A673 (cell line): ENCODE measurements at regions not wholly inside any gene's neighbourhood (a gene's known extent, or its start where the extent isn't known, plus 50 kb on each side); places are given as distances from the start of the nearest gene placed in this dataset.
"Not testable (repeated sequence)": the region's sequence is repeated elsewhere in the genome, so short reads cannot be mapped to it uniquely, and the experiment has no call there.

ENCODE experiments used
- BruUV-seq: library from RNA; stranded (reverse); fragments of 400-500 nt; replicated peaks from 2 replicates; lab custom pipeline; 2021; lab: Mats Ljungman, UMichigan
- CTCF ChIA-PET: fragments of 300-600 bp; sonication (Branson Sonifier 250); formaldehyde crosslinking; loops from one replicate; lab custom pipeline; 2022; ENCODE audit warnings: antibody characterized with exemption; lab: Charles Lee
- POLR2A ChIA-PET: fragments of 300-600 bp; sonication (Branson Sonifier 250); formaldehyde crosslinking; loops from one replicate; lab custom pipeline; 2022; ENCODE audit warnings: antibody characterized with exemption; ENCODE audit not compliant: low non-redundant PET; lab: Charles Lee
- DNase-seq: peaks from one replicate; pipeline ENCODE4 v3.0.0-alpha.2; 2015; ENCODE audit warnings: low spot score
- H3K27ac ChIP-seq: fragments of 200-600 bp; sonication (generic); 2 replicates; pipeline ENCODE4 v1.5.1; 2016; ENCODE audit warnings: mixed run types, low read depth, mild to moderate bottlenecking, mixed read lengths, antibody characterized with exemption, low read length; ENCODE audit not compliant: poor library complexity, severe bottlenecking
- H3K27me3 ChIP-seq: fragments of 200-600 bp; sonication (generic); replicated peaks from 2 replicates; pipeline ENCODE4 v1.6.1; 2017; ENCODE audit warnings: mixed run types, low read depth, mild to moderate bottlenecking, mixed read lengths, antibody characterized with exemption, low read length; ENCODE audit not compliant: insufficient read depth, poor library complexity
- H3K36me3 ChIP-seq: fragments of 200-600 bp; sonication (generic); 2 replicates; pipeline ENCODE4 v1.6.1; 2016; ENCODE audit warnings: mixed run types, mild to moderate bottlenecking, mixed read lengths, antibody characterized with exemption, low read length; ENCODE audit not compliant: insufficient read depth, poor library complexity, severe bottlenecking
- H3K4me1 ChIP-seq: fragments of 200-600 bp; sonication (generic); 2 replicates; pipeline ENCODE4 v1.6.1; 2017; ENCODE audit warnings: mixed run types, mild to moderate bottlenecking, mixed read lengths, antibody characterized with exemption, low read length; ENCODE audit not compliant: insufficient read depth, poor library complexity, severe bottlenecking
- H3K4me3 ChIP-seq: fragments of 200-600 bp; sonication (generic); 2 replicates; pipeline ENCODE4 v1.5.1; 2016; ENCODE audit warnings: low read depth, mixed run types, mild to moderate bottlenecking, mixed read lengths, low read length; ENCODE audit not compliant: poor library complexity, severe bottlenecking
- H3K9me3 ChIP-seq: fragments of 200-600 bp; sonication (generic); 2 replicates; pipeline ENCODE4 v1.6.1; 2016; ENCODE audit warnings: mixed run types, low read depth, mild to moderate bottlenecking, mixed read lengths, antibody characterized with exemption, low read length; ENCODE audit not compliant: poor library complexity, severe bottlenecking
- CTCF ChIP-seq: fragments of 300-800, 200-600 bp; sonication (generic); conservative IDR thresholded peaks from 2 replicates; pipeline ENCODE4 v1.5.1; 2017; ENCODE audit warnings: low read depth, mild to moderate bottlenecking, antibody characterized with exemption, low read length, moderate library complexity, mixed read lengths
- EZH2 ChIP-seq: fragments of 200-600 bp; sonication (generic); IDR thresholded peaks from 2 replicates; pipeline ENCODE4 v1.6.1; 2017; ENCODE audit warnings: borderline replicate concordance, low read depth, mild to moderate bottlenecking, mixed read lengths, antibody characterized with exemption, low read length; ENCODE audit not compliant: poor library complexity, severe bottlenecking
- intact Hi-C: fragments of 100-400 bp; cut with micrococcal nuclease; formaldehyde crosslinking; loops from one replicate; pipeline ENCODE4 v1.10.0; 2022; ENCODE audit not compliant: unreplicated experiment

- TF ChIP-seq CTCF (no peak), EZH2 (no peak)
- ChIA-PET POLR2A (no interaction called here), CTCF (no interaction called here)
- Histone ChIP-seq H3K4me1 (no peaks in the 10 kb centered on the region), H3K36me3 (no peaks in the 10 kb centered on the region), H3K4me3 (no peak overlapping the region), H3K27ac (no peak overlapping the region), H3K27me3 (no peaks in the 10 kb centered on the region), H3K9me3 (no peaks in the 10 kb centered on the region)
- intact Hi-C loops, result no loop called here
- BruUV-seq, result no TSS peak
- DNase-seq, result no peak
Measured at GRCh38 chr1:195656780-195657179, 951.5 kb downstream of the KCNT2 start.

DNA sequence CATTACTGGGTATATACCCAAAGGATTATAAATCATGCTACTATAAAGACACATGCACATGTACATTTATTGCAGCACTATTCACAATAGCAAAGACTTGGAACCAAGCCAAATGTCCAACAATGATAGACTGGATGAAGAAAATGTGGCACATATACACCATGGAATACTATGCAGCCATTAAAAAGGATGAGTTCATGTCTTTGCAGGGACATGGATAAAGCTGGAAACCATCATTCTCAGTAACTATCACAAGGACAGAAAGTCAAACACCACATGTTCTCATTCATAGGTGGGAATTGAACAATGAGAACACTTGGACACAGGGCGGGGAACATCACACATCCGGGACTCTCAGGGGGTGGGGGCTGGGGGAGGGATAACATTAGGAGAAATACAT lies 959.4 kb downstream of the KCNT2 start:
- DNase-seq, H3K9me3 ChIP-seq, H3K4me3 ChIP-seq, BruUV-seq, POLR2A ChIA-PET, H3K4me1 ChIP-seq, H3K27me3 ChIP-seq, H3K36me3 ChIP-seq, CTCF ChIA-PET, intact Hi-C loops, H3K27ac ChIP-seq: not testable (repeated sequence)

- ChIA-PET POLR2A (no interaction called here), CTCF (no interaction called here)
- no peaks in the 10 kb centered on the region for H3K9me3 ChIP-seq
- H3K36me3 ChIP-seq, result no peaks in the 10 kb centered on the region
- TF ChIP-seq EZH2 (no peak), CTCF (no peak)
- no peak for DNase-seq
- H3K27me3 ChIP-seq, result no peaks in the 10 kb centered on the region
- no peaks in the 10 kb centered on the region for H3K4me1 ChIP-seq
- H3K4me3 ChIP-seq, result no peak overlapping the region
- BruUV-seq, result no TSS peak
- no peak overlapping the region for H3K27ac ChIP-seq
- intact Hi-C loops, result no loop called here
Measured at GRCh38 chr1:195637539-195637938, 970.7 kb downstream of the KCNT2 start.

DNA sequence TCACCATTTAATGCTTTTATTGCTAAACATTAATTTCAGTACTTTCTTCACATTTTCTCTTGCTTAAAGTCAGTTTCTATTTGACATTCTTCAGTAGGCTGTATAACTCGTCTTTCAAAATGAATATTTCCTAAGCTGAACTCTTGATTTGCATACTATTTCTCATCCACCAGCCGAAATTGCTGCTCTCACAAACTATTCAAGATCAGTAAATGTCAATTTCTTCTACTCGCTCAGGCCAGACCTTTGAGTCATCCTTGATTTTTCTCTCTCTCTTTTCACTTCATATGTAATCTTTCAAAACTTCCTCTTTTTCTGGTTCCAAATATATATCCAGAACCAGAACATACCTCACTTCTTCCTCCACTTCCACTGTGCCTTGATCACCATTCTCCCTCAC lies 990.0 kb downstream of the KCNT2 start:
- BruUV-seq, result no TSS peak
- ChIA-PET POLR2A (no interaction called here), CTCF (no interaction called here)
- intact Hi-C loops, result no loop called here
- Histone ChIP-seq H3K4me1 (no peaks in the 10 kb centered on the region), H3K9me3 (no peaks in the 10 kb centered on the region), H3K36me3 (no peaks in the 10 kb centered on the region), H3K4me3 (no peak overlapping the region), H3K27me3 (no peaks in the 10 kb centered on the region), H3K27ac (no peak overlapping the region)
- DNase-seq, result no peak
- no peak for TF ChIP-seq EZH2
- TF ChIP-seq CTCF, result no peak
